M059J (cell line): ENCODE measurements at regions not wholly inside any gene's neighbourhood (a gene's known extent, or its start where the extent isn't known, plus 50 kb on each side); places are given as distances from the start of the nearest gene placed in this dataset.
"Not testable (repeated sequence)": the region's sequence is repeated elsewhere in the genome, so short reads cannot be mapped to it uniquely, and the experiment has no call there.

ENCODE experiments used
- DNase-seq: peaks from one replicate; pipeline ENCODE4 v3.0.0-alpha.2; 2012; ENCODE audit warnings: low read depth

DNA sequence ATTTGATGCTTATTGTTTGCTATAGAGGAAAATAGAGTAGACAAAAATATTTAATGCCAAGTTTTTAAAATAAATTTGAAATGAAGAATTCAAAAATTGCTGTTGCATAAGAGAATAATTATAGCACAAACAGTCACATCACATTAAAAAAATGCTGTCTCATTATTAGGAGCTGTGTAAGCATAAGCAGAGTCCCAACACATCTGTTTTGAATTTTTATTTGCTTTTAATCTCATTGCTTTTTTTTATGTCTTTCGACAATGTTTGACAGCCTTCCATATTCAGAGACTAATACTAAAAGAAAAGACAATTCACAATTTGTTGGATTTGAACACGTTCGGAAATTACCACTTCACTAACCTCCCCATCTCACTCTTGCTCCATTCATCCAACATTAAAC is 143.5 kb downstream of the TFPI2 start:
- DNase-seq: no peak

DNA sequence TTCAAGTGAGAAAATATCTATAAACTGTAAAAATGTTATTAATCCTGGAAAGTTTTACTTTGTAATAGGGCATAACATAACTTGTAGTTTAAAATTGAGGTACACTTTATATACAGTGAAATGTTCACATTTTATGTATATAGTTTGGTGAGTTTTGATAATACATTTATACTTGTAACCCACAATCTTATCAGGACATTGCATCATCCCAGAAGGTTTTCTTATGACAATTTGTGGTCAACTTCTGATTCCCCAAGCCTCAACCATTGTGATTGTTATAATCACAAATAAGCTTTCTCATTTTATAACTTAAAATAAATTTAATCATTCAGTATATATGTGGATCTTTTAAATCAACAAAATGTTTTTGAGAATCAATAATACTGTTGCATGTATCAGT is 151.1 kb downstream of the TFPI2 start:
- DNase-seq: no peak

DNA sequence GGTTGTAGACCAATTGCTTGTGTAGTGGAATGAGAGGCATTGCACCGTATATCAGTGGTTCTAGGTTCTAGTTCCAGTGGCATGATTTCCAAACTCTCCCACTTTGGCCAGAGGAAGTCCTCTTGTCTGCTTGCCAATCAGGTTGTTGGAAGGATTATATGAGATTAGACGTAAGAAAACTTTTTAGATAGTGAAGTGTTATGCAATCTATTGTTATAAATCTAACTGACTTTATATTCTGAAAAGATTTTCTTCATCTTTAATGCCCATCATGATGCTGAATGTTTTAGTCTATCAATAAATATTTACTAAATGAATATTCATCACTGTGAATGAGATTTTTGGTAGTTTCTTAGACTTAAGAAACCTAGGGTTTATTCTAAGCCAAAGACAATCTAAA is 152.6 kb downstream of the TFPI2 start:
- DNase-seq: no peak

DNA sequence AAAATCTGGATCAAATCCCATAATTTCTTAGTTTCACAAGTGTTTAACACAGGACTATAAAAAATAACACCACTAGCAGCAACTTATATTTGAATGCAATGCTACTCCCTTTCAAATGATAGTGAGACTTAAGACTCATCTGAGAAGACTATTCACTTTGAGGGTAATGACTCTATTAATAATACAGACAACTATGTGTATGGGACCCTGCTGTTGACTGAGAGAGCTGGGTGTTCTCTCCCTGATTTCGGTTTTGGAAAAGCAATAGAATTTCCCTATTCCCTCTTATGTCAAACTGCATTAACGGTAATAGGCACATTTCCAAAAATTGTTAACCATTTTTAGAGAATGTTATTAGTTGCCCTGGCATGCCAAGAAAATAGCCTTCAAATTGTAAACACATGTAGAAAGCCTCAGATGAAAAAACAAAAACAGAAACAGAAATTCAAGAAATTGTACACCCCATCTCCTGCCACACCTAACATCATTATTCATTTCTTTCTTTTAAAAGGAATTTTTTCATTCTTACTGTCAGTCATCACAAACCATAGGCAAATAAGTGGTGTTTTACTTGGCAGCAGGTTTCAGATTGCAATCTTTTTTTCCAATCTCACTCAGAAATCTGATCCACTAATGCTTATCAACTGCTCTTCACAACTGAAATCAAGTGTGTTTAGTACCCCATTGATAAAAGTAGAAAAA is 153.7 kb downstream of the TFPI2 start:
- peak; percentile 6 for DNase-seq

DNA sequence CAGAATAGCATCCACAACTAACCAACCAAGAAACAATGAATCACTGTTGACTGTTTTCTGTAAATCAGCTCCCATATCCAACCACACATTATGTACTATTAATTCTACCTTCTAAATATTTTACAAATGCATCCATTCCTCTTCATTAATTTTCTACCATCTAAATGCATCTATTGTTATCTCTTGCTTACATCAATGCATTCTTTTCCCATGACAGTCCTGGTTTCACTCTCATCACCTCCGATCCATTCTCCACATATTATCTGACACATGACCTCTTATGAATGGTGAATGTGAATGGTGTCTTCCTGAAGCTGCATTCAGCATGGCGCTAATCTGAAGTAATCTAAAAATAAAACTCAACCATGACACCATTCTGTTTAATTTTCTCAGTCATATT is 153.8 kb upstream of the CALCR start:
- DNase-seq: peak; percentile 4

DNA sequence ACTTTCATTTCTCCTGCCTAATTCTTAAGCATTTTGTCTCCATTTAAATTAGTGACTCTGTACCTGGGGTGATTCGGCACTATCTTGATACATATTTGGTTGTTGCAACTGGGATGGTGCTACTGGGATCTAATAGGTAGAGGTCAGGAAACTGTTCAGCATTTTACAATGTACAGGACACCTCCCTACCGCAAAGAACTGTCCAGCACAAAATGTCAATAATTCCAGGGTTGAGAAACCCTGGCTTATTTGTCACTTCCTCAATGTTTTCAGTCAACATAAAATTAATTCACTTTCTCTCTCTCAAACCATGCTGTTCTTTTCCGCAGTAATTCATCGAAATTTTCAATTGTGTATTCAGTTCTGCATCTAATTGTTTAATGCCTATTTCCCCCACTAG is 151.4 kb upstream of the CALCR start:
- DNase-seq: no peak

DNA sequence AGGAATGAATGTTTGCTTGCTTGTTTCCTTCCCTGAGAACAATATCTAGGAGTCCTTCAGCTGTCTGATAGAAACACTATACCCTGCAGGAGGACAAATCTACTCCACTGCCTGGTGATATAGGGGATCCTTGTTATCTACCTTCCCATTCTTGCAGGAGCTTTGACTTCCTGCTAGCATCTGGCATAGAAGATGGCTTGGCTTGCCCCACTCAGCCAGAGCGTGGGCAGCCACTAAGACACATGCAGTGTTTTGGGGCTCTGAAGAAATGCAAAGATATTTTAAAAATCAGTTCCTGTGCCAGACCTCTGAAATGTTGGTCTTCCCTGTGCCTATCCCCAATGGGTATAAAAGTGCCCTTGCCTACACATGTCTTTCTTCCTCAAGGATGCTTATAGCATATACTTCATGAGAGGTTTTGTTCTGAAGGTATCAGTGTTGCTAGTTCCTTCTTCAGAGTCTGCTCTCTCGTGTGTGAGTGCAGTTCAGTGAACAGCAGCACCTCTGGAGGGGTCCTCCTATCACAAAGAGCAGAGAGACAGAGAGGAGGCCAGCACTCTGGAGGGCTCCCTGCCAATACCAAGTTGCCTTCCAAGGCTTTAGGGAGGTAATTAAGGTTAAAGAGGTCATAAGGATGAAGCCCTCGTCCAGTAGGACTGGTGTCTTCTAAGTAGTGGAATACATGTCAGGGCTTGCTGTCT is 149.1 kb upstream of the CALCR start:
- DNase-seq: no peak

DNA sequence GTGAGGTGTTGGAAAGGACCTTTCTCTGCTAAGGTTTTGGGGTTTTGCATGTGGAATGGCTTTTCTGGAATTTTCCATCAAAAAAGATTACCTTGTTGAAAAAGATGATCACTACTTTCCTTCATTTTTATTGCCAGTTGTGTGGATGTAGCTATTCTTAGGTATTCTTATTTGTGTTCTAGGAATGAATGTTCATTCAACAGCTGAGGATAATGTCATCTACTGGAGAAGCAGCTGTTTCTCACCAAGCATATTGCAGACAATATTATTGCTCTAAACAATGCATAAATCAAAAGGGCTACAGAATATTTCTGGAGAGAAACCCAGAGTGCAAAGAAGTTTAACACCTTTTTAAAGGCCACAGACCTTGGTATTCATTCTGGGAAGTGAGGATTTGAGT is 145.6 kb upstream of the CALCR start:
- DNase-seq: no peak

DNA sequence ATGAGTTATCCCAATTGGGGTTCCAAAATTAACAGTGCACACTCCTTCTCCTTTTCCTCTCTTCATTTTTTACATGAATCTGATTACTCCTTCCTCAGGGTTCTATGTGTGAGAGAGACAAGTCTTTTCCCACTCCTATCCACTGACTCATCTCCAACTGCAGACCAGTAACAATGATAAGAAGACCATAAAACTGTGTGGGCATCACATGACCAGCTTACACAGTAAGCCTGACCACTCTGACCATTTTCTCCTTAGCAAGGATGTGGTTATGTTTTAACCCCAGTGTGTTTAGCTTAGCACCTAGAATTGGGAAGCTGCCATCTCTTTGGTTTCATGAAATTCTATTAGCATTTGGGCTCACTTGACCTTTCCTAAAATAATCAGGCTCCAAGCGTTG is 145.0 kb upstream of the CALCR start:
- DNase-seq: peak; percentile 92

DNA sequence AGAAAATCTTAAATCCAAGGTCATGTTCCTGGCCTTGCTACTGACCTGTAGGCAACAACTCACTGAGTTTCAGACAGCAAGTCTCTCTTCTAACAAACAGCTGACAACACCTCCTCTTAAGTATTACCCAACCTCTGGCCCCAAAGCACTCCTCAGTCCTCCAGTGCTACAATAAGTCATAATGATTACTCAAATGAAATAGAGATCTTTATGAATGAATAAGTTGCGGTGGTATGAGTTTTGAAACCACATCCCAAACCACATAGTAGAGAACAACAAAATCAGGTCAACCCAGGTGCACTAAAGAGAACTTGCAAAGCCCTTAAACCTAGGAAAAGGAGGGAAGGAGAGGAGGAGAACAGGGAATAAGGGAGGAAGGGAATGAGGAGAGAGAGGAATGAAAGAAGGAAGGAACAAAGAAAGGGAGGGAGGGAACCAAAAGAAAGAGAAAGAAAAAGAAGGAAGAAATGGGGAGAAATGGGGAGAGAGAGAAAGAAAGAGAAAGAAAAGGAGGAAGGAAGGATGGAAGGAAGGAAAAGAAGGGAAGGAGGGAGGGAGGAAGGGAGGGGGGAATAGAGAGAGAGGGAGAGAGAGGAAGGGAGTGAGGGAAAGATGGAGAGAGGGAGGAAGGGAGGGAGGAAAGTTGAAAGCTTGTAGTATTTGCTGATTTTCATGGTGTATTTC is 142.8 kb upstream of the CALCR start:
- DNase-seq: peak; percentile 51

DNA sequence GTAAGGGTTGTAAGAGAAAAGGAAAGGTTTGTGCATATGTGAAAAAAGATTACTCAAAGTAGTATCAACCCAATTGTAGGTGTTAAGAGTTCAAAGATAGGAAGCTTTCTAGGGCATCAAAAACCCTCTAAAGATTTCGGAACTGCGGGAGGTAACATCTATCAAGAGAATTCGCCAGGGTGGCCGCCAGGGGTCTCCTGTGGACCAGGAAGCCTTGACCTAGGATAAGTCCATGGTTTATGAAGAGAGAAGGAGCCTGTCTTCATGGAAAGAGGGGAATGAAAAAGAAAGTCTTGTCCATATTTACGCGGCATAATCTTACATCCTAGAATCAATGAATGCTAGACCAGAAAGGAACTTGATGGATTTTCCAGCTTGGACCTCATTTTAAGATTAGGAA is 140.7 kb upstream of the CALCR start:
- peak; percentile 52 for DNase-seq

DNA sequence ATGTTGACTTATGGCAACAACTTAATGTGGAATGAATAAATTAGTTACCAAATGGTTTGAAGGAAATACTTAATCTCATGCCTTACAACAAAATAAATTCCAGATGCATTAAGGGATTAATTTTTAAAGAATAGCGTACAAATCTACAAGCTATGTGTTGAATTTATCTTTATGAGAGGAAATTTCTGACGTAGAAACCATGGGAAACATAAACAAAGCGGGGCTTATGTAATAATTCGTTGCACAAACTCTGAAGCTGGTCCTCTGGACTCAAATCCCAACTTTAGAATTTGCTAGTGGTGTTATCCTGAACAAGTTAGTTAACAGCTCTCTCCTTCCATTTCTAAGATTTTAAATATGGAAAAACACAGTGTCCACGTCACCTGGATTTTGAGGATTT is 137.4 kb upstream of the CALCR start:
- DNase-seq: no peak

DNA sequence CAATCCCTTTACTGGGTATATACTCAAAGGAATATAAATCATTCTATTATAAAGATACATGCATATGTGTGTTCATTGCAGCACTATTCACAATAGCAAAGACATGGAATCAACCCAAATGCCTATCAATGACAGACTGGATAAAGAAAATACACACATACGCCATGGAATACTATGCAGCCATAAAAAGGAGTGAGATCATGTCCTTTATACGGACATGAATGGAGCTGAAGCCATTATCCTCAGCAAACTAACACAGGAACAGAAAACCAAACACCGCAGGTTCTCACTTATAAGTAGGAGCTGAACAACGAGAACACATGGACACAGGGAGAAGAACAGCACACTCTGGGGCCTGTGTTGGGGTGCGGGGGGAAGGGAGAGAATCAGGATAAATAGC is 133.7 kb upstream of the CALCR start:
- DNase-seq: not testable (repeated sequence)

DNA sequence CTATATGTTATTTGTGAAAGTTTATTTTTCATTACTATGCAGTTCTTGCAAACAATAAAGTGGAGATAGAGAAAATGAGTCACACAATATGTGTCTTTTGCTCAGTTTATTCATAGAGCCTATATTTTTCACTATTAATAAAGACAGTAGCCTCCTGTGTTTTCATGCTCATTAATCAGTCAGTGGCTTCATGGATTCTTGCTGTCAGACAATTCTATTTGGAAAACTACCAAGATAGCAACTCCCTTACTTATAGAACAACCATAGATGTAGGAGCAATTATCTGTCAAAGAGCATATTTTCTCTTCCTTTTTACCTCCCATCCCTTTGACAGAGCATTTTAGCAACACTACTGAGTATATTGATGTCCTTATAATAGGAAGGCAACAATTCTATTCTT is 132.7 kb upstream of the CALCR start:
- DNase-seq: no peak

DNA sequence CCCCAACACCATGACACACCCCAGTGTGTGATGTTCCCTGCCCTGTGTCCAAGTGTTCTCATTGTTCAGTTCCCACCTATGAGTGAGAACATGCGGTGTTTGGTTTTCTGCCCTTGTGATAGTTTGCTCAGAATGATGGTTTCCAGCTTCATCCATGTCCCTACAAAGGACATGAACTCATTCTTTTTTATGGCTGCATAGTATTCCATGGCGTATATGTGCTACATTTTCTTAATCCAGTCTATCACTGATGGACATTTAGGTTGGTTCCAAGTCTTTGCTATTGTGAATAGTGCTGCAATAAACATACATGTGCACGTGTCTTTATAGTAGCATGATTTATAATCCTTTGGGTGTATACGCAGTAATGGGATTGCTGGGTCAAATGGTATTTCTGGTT is 131.6 kb upstream of the CALCR start:
- DNase-seq: not testable (repeated sequence)

DNA sequence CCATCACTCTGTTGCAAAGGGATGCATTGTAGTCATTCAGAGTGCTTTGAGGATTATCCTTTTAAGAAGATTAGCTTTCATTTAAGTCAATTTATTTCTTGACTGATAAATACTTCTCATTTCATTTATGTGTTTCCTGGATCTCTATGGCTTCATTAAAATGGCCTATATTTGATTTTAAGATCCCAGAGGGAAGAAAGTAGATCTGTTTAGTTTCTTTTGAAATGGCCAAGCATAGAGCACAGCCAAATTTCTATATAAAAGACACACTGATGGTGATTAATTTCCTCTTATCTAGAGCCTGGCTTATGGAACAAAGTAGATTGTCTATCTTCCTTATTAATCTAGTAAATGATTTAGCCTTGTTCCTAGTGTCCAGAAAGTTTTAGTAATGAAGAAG is 129.7 kb upstream of the CALCR start:
- DNase-seq: no peak

DNA sequence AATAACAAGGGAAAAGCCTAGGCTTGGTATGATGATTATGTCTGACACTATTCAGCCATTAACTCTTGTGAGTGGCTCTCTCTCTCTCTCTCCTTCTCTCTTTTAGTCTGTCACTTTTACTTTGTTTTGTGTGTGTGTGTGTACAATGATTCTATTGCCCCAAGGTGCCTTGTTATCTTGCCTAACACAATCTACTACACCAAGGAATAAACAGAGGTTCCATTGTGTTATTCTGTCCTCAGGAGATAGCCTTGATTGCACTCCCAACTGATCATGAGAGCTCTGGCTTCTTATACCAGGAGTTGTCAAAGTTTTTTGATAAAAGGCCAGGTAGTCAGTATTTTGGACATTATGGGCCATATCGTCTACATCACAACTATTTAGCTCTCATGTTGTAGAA is 123.4 kb upstream of the CALCR start:
- no peak for DNase-seq

DNA sequence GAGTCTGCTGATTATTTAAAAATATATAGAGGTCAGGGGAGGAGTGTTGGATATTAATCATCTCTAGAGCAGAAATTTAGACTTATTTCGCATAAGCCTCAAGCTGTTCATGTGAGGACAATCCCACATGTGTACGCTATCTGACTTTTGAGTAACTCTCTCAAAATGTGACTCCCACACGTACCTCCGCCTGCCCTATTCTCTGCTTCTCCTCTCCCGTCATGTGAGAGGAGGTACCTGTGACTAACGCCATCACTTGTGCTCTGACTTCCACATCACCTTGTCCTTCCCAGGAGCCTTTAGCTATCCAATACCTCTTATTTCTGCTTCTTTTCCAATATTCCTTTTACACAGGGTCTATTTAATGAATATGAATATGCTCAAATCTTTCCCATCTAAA is 119.3 kb upstream of the CALCR start:
- no peak for DNase-seq

DNA sequence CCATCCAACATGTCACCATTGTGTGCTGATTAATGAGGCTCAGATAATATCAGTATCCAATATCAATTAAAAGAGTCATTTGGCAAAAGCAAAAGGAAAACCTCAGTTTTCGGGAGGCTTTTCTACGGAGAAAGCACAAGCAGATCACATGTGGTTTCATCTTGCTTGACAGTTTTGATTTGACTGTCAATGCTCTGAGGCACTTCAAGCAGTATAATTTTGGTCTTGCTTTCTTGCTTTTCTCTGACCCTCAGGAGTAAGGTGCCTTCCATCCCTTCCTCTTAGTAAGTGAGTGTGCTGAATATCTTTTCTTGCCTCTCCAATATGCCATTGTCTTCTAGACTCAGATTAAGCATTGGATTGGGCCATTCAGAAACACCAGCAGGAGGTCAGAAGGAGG is 115.5 kb upstream of the CALCR start:
- no peak for DNase-seq

DNA sequence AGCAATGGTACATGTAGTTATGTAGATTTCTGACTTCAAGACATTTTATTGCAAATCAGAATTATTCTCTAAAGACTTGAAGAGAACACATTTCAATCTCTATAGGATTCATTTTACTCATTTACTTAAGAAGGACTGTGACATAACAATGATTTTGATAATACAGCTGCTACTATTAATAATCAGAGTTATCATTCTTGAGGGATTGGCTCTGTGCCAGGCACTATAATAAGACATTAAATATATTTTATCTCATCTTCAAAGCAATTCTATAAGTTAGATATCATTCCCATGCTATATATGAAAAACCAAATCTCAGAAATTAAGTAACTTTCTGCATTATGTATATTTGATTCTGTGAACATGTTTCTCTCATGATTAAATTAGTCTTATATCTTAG is 103.7 kb upstream of the CALCR start:
- DNase-seq: no peak

DNA sequence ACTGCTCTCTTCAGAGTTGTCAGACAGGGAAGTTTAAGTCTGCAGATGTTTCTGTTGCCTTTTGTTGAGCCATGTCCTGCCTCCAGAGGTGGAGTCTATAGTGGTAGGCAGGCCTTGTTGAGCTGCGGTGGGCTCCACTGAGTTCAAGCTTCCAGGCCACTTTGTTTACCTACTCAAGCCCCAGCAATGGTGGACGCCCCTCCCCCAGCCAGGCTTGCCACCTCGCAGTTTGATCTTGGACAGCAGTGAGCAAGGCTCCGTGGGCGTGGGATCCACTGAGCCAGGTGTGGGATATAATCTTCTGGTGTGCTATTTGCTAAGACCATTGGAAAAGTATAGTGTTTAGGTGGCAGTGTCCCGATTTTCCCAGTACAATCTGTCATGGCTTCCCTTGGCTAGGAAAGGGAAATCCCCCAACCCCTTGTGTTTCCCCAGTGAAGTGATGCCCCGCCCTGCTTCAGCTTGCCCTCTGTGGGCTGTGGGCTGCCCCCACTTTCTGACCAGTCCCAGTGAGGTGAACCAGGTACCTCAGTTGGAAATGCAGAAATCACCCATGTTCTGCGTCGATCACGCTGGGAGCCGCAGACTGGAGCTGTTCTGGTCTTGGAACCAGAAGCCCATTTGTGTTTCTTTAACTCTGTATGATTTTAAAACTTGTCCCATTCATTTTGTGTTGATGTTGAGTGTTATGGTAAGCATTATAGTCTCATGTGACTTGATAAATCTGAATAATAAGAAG is 89.2 kb upstream of the CALCR start:
- DNase-seq: no peak

DNA sequence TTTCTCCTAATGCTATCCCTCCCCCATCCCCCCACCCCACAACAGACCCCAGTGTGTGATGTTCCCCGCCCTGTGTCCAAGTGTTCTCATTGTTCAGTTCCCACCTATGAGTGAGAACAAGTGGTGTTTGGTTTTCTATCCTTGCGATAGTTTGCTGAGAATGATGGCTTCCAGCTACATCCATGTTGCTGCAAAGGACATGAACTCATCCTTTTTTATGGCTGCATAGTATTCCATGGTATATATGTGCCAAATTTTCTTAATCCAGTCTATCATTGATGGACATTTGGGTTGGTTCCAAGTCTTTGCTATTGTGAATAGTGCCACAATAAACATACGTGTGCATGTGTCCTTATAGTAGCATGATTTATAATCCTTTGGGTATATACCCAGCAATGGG is 83.6 kb upstream of the CALCR start:
- not testable (repeated sequence) for DNase-seq
